Liver (tissue), 7 donors: ENCODE measurements at regions not wholly inside any gene's neighbourhood (a gene's known extent, or its start where the extent isn't known, plus 50 kb on each side); places are given as distances from the start of the nearest gene placed in this dataset.

ENCODE experiments used
- DNase-seq: peaks from one replicate; pipeline ENCODE4 v3.0.0-alpha.2; 2017; ENCODE audit warnings: low spot score
- H3K27ac ChIP-seq, 2 donors: one replicate each; pipeline ENCODE4 v1.7.0; 2013; ENCODE audit warnings: inconsistent platforms in 2 of 2, low read length in 2 of 2, control low read depth in 1 of 2, low read depth in 1 of 2, mild to moderate bottlenecking in 1 of 2
- H3K27me3 ChIP-seq, 4 donors: one replicate each; pipeline versions ENCODE4 v1.6.1 to v1.7.0; 2013; ENCODE audit warnings: low read length in 3 of 4, inconsistent platforms in 1 of 4, mild to moderate bottlenecking in 1 of 4, moderate library complexity in 1 of 4; ENCODE audit not compliant: control insufficient read depth in 4 of 4, insufficient read depth in 4 of 4
- H3K36me3 ChIP-seq, 4 donors: one replicate each; pipeline versions ENCODE4 v1.6.1 to v1.7.0; 2013; ENCODE audit warnings: low read length in 3 of 4, mild to moderate bottlenecking in 3 of 4, low read depth in 1 of 4, moderate library complexity in 1 of 4; ENCODE audit not compliant: control insufficient read depth in 4 of 4, insufficient read depth in 3 of 4
- H3K4me1 ChIP-seq, 4 donors: one replicate each; pipeline versions ENCODE4 v1.6.1 to v1.7.0; 2013; ENCODE audit warnings: low read length in 3 of 4, mild to moderate bottlenecking in 3 of 4, moderate library complexity in 1 of 4; ENCODE audit not compliant: control insufficient read depth in 4 of 4, insufficient read depth in 4 of 4
- H3K4me3 ChIP-seq, 3 donors: one replicate each; pipeline versions ENCODE4 v1.6.1 to v1.7.0; 2013; ENCODE audit warnings: low read length in 3 of 3, control low read depth in 1 of 3, low read depth in 1 of 3, mild to moderate bottlenecking in 1 of 3
- H3K9ac ChIP-seq, 2 donors: one replicate each; pipeline ENCODE4 v1.7.0; 2013; ENCODE audit warnings: low read length in 2 of 2, mild to moderate bottlenecking in 2 of 2, moderate library complexity in 2 of 2, control low read depth in 1 of 2, low read depth in 1 of 2
- H3K9me3 ChIP-seq, 4 donors: one replicate each; pipeline versions ENCODE4 v1.6.1 to v1.7.0; 2013; ENCODE audit warnings: low read length in 3 of 4; ENCODE audit not compliant: control insufficient read depth in 4 of 4
- EGR1 ChIP-seq, 2 donors: IDR thresholded peaks; 2 replicates each; pipeline ENCODE4 v1.6.1; 2016 to 2018; ENCODE audit warnings: antibody characterized with exemption in 2 of 2, low read depth in 2 of 2
- FOXA1 ChIP-seq: IDR thresholded peaks from 2 replicates; pipeline ENCODE4 v1.6.1; 2016; ENCODE audit warnings: antibody characterized with exemption
- FOXA2 ChIP-seq: IDR thresholded peaks from 2 replicates; pipeline ENCODE4 v1.6.1; 2016; ENCODE audit warnings: antibody characterized with exemption
- GABPA ChIP-seq, 2 donors: IDR thresholded peaks in 1 of 2; conservative IDR thresholded peaks in 1 of 2; 2 replicates each; pipeline ENCODE4 v1.6.1; 2016; ENCODE audit warnings: antibody characterized with exemption in 2 of 2, mild to moderate bottlenecking in 1 of 2, moderate library complexity in 1 of 2
- HNF4G ChIP-seq: IDR thresholded peaks from 2 replicates; pipeline ENCODE4 v1.6.1; 2016; ENCODE audit warnings: antibody characterized with exemption
- JUND ChIP-seq, 2 donors: IDR thresholded peaks; 2 replicates each; pipeline ENCODE4 v1.6.1; 2016; ENCODE audit warnings: antibody characterized with exemption in 2 of 2
- NR2F2 ChIP-seq: IDR thresholded peaks from 2 replicates; pipeline ENCODE4 v1.6.1; 2016; ENCODE audit warnings: antibody characterized with exemption
- RAD21 ChIP-seq, 2 donors: IDR thresholded peaks; 2 replicates each; pipeline ENCODE4 v1.6.1; 2016; ENCODE audit warnings: antibody characterized with exemption in 2 of 2, mild to moderate bottlenecking in 2 of 2
- RXRA ChIP-seq, 2 donors: IDR thresholded peaks; 2 replicates each; pipeline ENCODE4 v1.6.1; 2017 to 2018; ENCODE audit warnings: antibody characterized with exemption in 2 of 2, mild to moderate bottlenecking in 1 of 2
- SP1 ChIP-seq: IDR thresholded peaks from 2 replicates; pipeline ENCODE4 v1.6.1; 2018; ENCODE audit warnings: antibody characterized with exemption, mild to moderate bottlenecking
- TAF1 ChIP-seq: conservative IDR thresholded peaks from 2 replicates; pipeline ENCODE4 v1.6.1; 2016; ENCODE audit warnings: antibody characterized with exemption, mild to moderate bottlenecking
- YY1 ChIP-seq: IDR thresholded peaks from 2 replicates; pipeline ENCODE4 v1.6.1; 2016; ENCODE audit warnings: antibody characterized with exemption, mild to moderate bottlenecking
- WGBS: extraction: QIAGEN DNeasy Blood & Tissue Kit; methylation state at CpG from one replicate; pipeline ENCODE4 v1.1.7; 2013; 5-methylcytosine and 5-hydroxymethylcytosine counted together
- TF ChIP-seq, protein P1 (sequence below): IDR thresholded peaks from 2 replicates; pipeline ENCODE4 v1.6.1; 2016; ENCODE audit warnings: antibody characterized with exemption
- TF ChIP-seq, protein P2 (sequence below): IDR thresholded peaks from 2 replicates; pipeline ENCODE4 v1.6.1; 2016; ENCODE audit warnings: antibody characterized with exemption
- TF ChIP-seq, protein P3 (sequence below): IDR thresholded peaks from 2 replicates; pipeline ENCODE4 v1.6.1; 2016; ENCODE audit warnings: antibody characterized with exemption, mild to moderate bottlenecking
- donor health status: healthy.
- donor health status: healthy.
- donor health status: healthy.
- donor health status: healthy.

DNA sequence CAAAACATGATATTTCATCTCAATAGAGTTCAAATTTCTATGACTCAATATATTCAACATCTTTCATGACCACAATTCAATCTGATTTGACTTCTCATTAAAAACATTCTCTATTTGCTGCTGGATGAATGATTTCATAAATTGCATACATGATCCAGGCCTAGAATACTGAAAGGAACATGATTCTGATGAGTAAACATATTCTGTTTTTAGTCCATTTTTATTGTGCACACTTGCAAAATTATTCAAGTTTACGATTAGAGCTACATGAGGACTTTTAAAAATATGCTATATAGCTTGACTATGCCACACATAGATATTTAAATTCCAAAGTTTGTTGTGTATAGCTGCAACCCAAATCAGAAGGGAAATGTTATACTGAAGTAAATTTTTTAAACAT lies 273.8 kb upstream of the GRIP1 start (continued):
- no peak for TF ChIP-seq YY1
- no peak for TF ChIP-seq NR2F2
- no peak for TF ChIP-seq FOXA1
- TF ChIP-seq GABPA (IDR thresholded peaks at IDR 0.05 in 1 of 2, conservative IDR thresholded peaks at IDR 0.05 in 1 of 2): no peak
- no peak for TF ChIP-seq FOXA2
- no peak for TF ChIP-seq TAF1
- no peak for TF ChIP-seq RXRA (IDR thresholded peaks at IDR 0.05)
- TF ChIP-seq JUND (IDR thresholded peaks at IDR 0.05): no peak

DNA sequence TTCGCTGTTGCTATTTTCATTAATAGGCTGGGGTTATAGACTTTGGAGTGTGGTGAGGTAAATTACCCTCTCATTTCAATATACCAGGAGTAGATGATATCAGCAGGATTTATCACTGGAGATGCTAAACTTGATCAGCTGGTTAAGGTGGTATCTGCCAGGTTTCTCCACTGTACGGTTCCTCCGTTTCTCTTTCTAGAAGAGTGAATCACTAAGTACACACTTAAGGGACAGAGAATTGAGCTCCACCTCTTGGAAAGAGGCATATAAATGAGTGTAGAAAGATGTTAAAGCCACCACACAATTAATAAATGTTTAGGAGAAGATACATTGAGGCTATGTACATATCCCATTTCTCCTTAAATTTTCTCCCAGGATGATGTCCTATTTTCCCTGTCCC lies 277.4 kb upstream of the GRIP1 start:
- TF ChIP-seq HNF4G: no peak
- TF ChIP-seq, protein P1, sequence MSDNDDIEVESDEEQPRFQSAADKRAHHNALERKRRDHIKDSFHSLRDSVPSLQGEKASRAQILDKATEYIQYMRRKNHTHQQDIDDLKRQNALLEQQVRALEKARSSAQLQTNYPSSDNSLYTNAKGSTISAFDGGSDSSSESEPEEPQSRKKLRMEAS: no peak
- TF ChIP-seq, protein P2, sequence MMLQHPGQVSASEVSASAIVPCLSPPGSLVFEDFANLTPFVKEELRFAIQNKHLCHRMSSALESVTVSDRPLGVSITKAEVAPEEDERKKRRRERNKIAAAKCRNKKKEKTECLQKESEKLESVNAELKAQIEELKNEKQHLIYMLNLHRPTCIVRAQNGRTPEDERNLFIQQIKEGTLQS: no peak
- TF ChIP-seq GABPA (IDR thresholded peaks at IDR 0.05 in 1 of 2, conservative IDR thresholded peaks at IDR 0.05 in 1 of 2): no peak
- TF ChIP-seq FOXA1: no peak
- no peak for TF ChIP-seq JUND (IDR thresholded peaks at IDR 0.05)
- TF ChIP-seq NR2F2: no peak
- no peak for TF ChIP-seq FOXA2
- TF ChIP-seq, protein P3, sequence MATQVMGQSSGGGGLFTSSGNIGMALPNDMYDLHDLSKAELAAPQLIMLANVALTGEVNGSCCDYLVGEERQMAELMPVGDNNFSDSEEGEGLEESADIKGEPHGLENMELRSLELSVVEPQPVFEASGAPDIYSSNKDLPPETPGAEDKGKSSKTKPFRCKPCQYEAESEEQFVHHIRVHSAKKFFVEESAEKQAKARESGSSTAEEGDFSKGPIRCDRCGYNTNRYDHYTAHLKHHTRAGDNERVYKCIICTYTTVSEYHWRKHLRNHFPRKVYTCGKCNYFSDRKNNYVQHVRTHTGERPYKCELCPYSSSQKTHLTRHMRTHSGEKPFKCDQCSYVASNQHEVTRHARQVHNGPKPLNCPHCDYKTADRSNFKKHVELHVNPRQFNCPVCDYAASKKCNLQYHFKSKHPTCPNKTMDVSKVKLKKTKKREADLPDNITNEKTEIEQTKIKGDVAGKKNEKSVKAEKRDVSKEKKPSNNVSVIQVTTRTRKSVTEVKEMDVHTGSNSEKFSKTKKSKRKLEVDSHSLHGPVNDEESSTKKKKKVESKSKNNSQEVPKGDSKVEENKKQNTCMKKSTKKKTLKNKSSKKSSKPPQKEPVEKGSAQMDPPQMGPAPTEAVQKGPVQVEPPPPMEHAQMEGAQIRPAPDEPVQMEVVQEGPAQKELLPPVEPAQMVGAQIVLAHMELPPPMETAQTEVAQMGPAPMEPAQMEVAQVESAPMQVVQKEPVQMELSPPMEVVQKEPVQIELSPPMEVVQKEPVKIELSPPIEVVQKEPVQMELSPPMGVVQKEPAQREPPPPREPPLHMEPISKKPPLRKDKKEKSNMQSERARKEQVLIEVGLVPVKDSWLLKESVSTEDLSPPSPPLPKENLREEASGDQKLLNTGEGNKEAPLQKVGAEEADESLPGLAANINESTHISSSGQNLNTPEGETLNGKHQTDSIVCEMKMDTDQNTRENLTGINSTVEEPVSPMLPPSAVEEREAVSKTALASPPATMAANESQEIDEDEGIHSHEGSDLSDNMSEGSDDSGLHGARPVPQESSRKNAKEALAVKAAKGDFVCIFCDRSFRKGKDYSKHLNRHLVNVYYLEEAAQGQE: no peak
- DNase-seq: no peak
- Histone ChIP-seq H3K9ac (no peak overlapping the region), H3K4me3 (no peak overlapping the region), H3K27me3 (no peaks in the 10 kb centered on the region), H3K9me3 (no peaks in the 10 kb centered on the region), H3K4me1 (no peaks in the 10 kb centered on the region), H3K27ac (no peak overlapping the region), H3K36me3 (no peaks in the 10 kb centered on the region)
- 89% methylated on average over 3 of the region's 3 CpGs for WGBS

DNA sequence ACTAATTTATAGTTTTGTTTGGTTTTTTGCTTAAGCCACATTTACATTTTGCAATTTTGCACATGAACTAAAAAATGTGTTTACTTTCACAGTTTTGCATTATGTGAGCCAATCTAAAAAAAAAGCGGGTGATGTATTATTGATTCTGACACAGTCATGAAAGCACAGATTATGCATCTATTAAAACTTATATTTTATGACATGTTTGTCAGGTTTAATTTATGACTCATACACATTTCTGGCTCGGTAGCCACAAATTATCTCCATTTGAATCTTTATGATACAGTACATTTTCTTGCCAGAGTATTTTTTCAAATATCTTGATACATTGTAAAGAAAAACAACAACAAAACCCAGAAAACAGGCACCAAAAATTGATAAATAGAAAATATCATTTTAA lies 280.4 kb upstream of the GRIP1 start:
- no peaks in the 10 kb centered on the region for H3K9me3 ChIP-seq
- no peaks in the 10 kb centered on the region for H3K4me1 ChIP-seq
- H3K27ac ChIP-seq: no peak overlapping the region
- no peak overlapping the region for H3K4me3 ChIP-seq
- DNase-seq: no peak
- 75% methylated on average over 2 of the region's 2 CpGs for WGBS
- no peak overlapping the region for H3K9ac ChIP-seq
- H3K36me3 ChIP-seq: no peaks in the 10 kb centered on the region
- no peak for TF ChIP-seq FOXA2
- no peak for TF ChIP-seq JUND (IDR thresholded peaks at IDR 0.05)
- TF ChIP-seq SP1: no peak
- TF ChIP-seq YY1: no peak
- no peak for TF ChIP-seq RAD21 (IDR thresholded peaks at IDR 0.05)
- TF ChIP-seq NR2F2: no peak
- no peak for TF ChIP-seq EGR1 (IDR thresholded peaks at IDR 0.05; ENCODE audit: low read depth in 2 of 2)
- no peak for TF ChIP-seq FOXA1
- no peaks in the 10 kb centered on the region for H3K27me3 ChIP-seq
